K562 (cell line): ENCODE measurements at regions not wholly inside any gene's neighbourhood (a gene's known extent, or its start where the extent isn't known, plus 50 kb on each side); places are given as distances from the start of the nearest gene placed in this dataset.

ENCODE experiments used
- ATAC-seq: fragments of 200-7000 bp; cut with Tn5 transposase; 3 replicates; pipeline ENCODE4 v1.9.1; 2020; ENCODE audit warnings: moderate library complexity
- BruUV-seq: library from RNA; stranded (reverse); fragments of 400-500 nt; replicated peaks from 2 replicates; lab custom pipeline; 2021; lab: Mats Ljungman, UMichigan
- CTCF ChIA-PET: fragments of 300-600 bp; formaldehyde crosslinking; extraction: SDS; loops from one replicate; lab custom pipeline; 2021; ENCODE audit warnings: low intra/inter-chr PET ratio; lab: Yijun Ruan, JAX
- POLR2A ChIA-PET: fragments of 300-600, 350-650 bp; sonication (Branson Sonifier 250); formaldehyde crosslinking; extraction: SDS; loops from one replicate; lab custom pipeline; 2021; ENCODE audit warnings: antibody characterized with exemption, inconsistent platforms; lab: Yijun Ruan, JAX
- DNase-seq, 4 experiments: peaks; one replicate each; pipeline versions ENCODE4 v3.0.0 to v3.0.0-alpha.2; 2011 to 2018; ENCODE audit warnings: low spot score in 3 of 4, mixed read lengths in 3 of 4; ENCODE audit errors: extremely low read depth in 1 of 4
- FAIRE-seq: peaks from 2 replicates; lab custom pipeline; 2011; peaks lifted over from hg19 to GRCh38; lab: Jason Lieb, UNC
- H2AFZ ChIP-seq: 2 replicates; pipeline ENCODE4 v1.6.0; 2011; ENCODE audit warnings: low read depth, low read length, control low read depth, inconsistent platforms
- H3K27ac ChIP-seq: fragments of 200-600 bp; 3 replicates; pipeline ENCODE4 v1.8.0; 2011; ENCODE audit warnings: low read depth, mild to moderate bottlenecking, control low read depth, inconsistent platforms, low read length, moderate library complexity, mixed read lengths; ENCODE audit errors: extremely low read depth
- H3K27me3 ChIP-seq, 2 experiments: fragments of 300-600 bp in 1 of 2; 2 replicates in 1 of 2; 3 replicates in 1 of 2; pipeline versions ENCODE4 v1.6.0 to v1.8.0; 2011; ENCODE audit warnings: inconsistent platforms in 2 of 2, low read length in 2 of 2, mild to moderate bottlenecking in 1 of 2, mixed read lengths in 1 of 2, moderate library complexity in 1 of 2; ENCODE audit not compliant: control insufficient read depth in 2 of 2, insufficient read depth in 2 of 2
- H3K36me3 ChIP-seq: fragments of 300-600 bp; 3 replicates; pipeline ENCODE4 v1.8.0; 2011; ENCODE audit warnings: mild to moderate bottlenecking, low read length, inconsistent platforms; ENCODE audit not compliant: control insufficient read depth, insufficient read depth
- H3K4me1 ChIP-seq, 2 experiments: fragments of 200-600 bp in 1 of 2; replicated peaks in 1 of 2; 2 replicates in 1 of 2; 3 replicates in 1 of 2; pipeline versions ENCODE4 v1.5.1 to v1.8.0; 2011; ENCODE audit warnings: inconsistent platforms in 2 of 2, low read length in 2 of 2, mild to moderate bottlenecking in 1 of 2, mixed read lengths in 1 of 2, moderate library complexity in 1 of 2; ENCODE audit not compliant: control insufficient read depth in 2 of 2, insufficient read depth in 2 of 2
- H3K4me2 ChIP-seq: 2 replicates; pipeline ENCODE4 v1.6.1; 2011; ENCODE audit warnings: low read length, control low read depth, inconsistent platforms, mixed read lengths; ENCODE audit not compliant: insufficient read depth
- H3K4me3 ChIP-seq: fragments of 200-600 bp; sonication (generic), shearing (Covaris generic); 2 replicates; pipeline ENCODE4 v1.5.1; 2016; ENCODE audit warnings: control low read depth, inconsistent platforms
- H3K79me2 ChIP-seq: fragments of 200-600 bp; 3 replicates; pipeline ENCODE4 v1.8.0; 2011; ENCODE audit warnings: low read length, inconsistent platforms; ENCODE audit not compliant: control insufficient read depth, insufficient read depth
- H3K9ac ChIP-seq, 2 experiments: 2 replicates each; pipeline versions ENCODE4 v1.6.0 to v1.6.1; 2011; ENCODE audit warnings: low read depth in 2 of 2, low read length in 2 of 2, control low read depth in 1 of 2, inconsistent platforms in 1 of 2, mild to moderate bottlenecking in 1 of 2, mixed read lengths in 1 of 2; ENCODE audit not compliant: insufficient read depth in 1 of 2
- H3K9me1 ChIP-seq: one replicate; pipeline ENCODE4 v1.6.0; 2011; ENCODE audit warnings: inconsistent platforms, mild to moderate bottlenecking, low read length, moderate library complexity; ENCODE audit not compliant: control insufficient read depth, insufficient read depth
- H3K9me3 ChIP-seq: replicated peaks from 2 replicates; pipeline ENCODE4 v1.5.1; 2011; ENCODE audit warnings: low read depth, low read length, inconsistent platforms; ENCODE audit not compliant: control insufficient read depth, insufficient read depth
- H4K20me1 ChIP-seq: replicated peaks from 2 replicates; pipeline ENCODE4 v1.6.1; 2011; ENCODE audit warnings: low read length, inconsistent platforms, mixed read lengths; ENCODE audit not compliant: control insufficient read depth, insufficient read depth
- ARID3A ChIP-seq: IDR thresholded peaks from 2 replicates; pipeline ENCODE4 v1.6.1; 2012; ENCODE audit warnings: low read depth, low read length, improper control_type of control experiment, borderline replicate concordance
- CLOCK ChIP-seq: fragments of 250-450 bp; sonication (Bioruptor Pico); IDR thresholded peaks from 2 replicates; pipeline ENCODE4 v1.4.0; 2020; ENCODE audit warnings: mild to moderate bottlenecking, moderate library complexity, borderline replicate concordance
- MYBL2 ChIP-seq, 2 experiments: fragments of 450-650 bp in 1 of 2; sonication (generic) in 1 of 2; formaldehyde crosslinking in 1 of 2; IDR thresholded peaks; 2 replicates each; pipeline versions ENCODE4 v1.6.1 to v1.8.1; 2017 to 2022; ENCODE audit warnings: borderline replicate concordance in 1 of 2, inconsistent platforms in 1 of 2, low read depth in 1 of 2, mild to moderate bottlenecking in 1 of 2, missing genetic modification reagents in 1 of 2, moderate library complexity in 1 of 2
- SP2 ChIP-seq: IDR thresholded peaks from 2 replicates; pipeline ENCODE4 v1.6.1; 2011; ENCODE audit warnings: mild to moderate bottlenecking, low read depth, low read length, moderate library complexity; ENCODE audit not compliant: poor library complexity, severe bottlenecking; ENCODE audit errors: extremely low read depth
- ZNF121 ChIP-seq: sonication (generic); formaldehyde crosslinking; conservative IDR thresholded peaks from 2 replicates; pipeline ENCODE4 v1.8.0; 2022; ENCODE audit warnings: missing genetic modification reagents
- WGBS: fragments of 100-300 bp; shearing (Covaris generic); methylation state at CpG from one replicate; pipeline ENCODE4 v1.1.6; 2016; ENCODE audit warnings: low coverage, mixed read lengths; ENCODE audit not compliant: insufficient coverage; ENCODE audit errors: missing lambda C conversion rate; 5-methylcytosine and 5-hydroxymethylcytosine counted together
- in situ Hi-C: fragments of 300-500 bp; cut with MboI; formaldehyde crosslinking; loops from 4 replicates; pipeline ENCODE4 v1.15.0; 2018; ENCODE audit warnings: inconsistent platforms, mixed read lengths
- intact Hi-C: fragments of 100-400 bp; cut with micrococcal nuclease; formaldehyde crosslinking; loops from 2 replicates; pipeline ENCODE4 v1.14.2; 2022

GRCh38 chr6:45714006-45714730 lies 301.5 kb downstream of the CLIC5 start:
- Histone ChIP-seq H3K27me3 (peaks cover 21 to 44% of the 10 kb centered on the region in 2 experiments), H4K20me1 (0 out of 2 replicates have a peak, but pooled peaks cover 5% of the 10 kb centered on the region), H3K36me3 (no peaks in the 10 kb centered on the region), H3K27ac (no peak overlapping the region), H3K4me1 (no peaks in the 10 kb centered on the region; a peak in 1 of 5 replicates), H2AFZ (no peak overlapping the region), H3K4me2 (no peak overlapping the region), H3K9me3 (no peaks in the 10 kb centered on the region), H3K79me2 (no peaks in the 10 kb centered on the region), H3K9me1 (no peaks in the 10 kb centered on the region), H3K9ac (no peak overlapping the region), H3K4me3 (no peak overlapping the region)
- ChIA-PET CTCF (interaction anchor here (1.6 to 2.6 kb wide), 2 partner anchors 1059 to 1244 kb away, joined by 6 to 11 read pairs; no protein-coding TSS in a partner anchor), POLR2A (interaction anchor here (0.7 to 1.0 kb wide), 3 partner anchors 259 to 1061 kb away, joined by 3 read pairs; no protein-coding TSS in a partner anchor)
- intact Hi-C loops, result loop anchor here (1.0 to 5.0 kb wide), 4 partner anchors 293 to 1237 kb away; partner anchors contain the start of gene SUPT3H
- WGBS, result under 1% methylated on average over 11 of the region's 11 CpGs
- no peak for DNase-seq
- no TSS peak for BruUV-seq
- no peak for TF ChIP-seq SP2
- TF ChIP-seq MYBL2 (IDR thresholded peaks at IDR 0.05; ENCODE audit: low read depth), result no peak
- TF ChIP-seq MYBL2 (CRISPR knock-in tag; IDR thresholded peaks at IDR 0.05; ENCODE audit: borderline replicate concordance), result no peak
- no peak for TF ChIP-seq ARID3A
- no peak for TF ChIP-seq ZNF121
- TF ChIP-seq CLOCK (CRISPR knock-in tag), result no peak
- no peak for FAIRE-seq
- in situ Hi-C loops, result loop anchor here (10.0 kb wide), 1 partner anchor 1059 kb away; no protein-coding TSS in a partner anchor
- no peak for ATAC-seq
